ENCODE measurements at regions not wholly inside any gene's neighbourhood (a gene's known extent, or its start where the extent isn't known, plus 50 kb on each side); places are given as distances from the start of the nearest gene placed in this dataset.

- TF ChIP-seq CTCF (IDR thresholded peaks at IDR 0.05) (no peak), POLR2A (IDR thresholded peaks at IDR 0.05) (no peak)
Observed at GRCh38 chr4:7136351-7136750, 56.0 kb upstream of the SORCS2 start.

Measured in adrenal gland (tissue), 5 donors.